Ishikawa (cell line): ENCODE measurements at regions not wholly inside any gene's neighbourhood (a gene's known extent, or its start where the extent isn't known, plus 50 kb on each side); places are given as distances from the start of the nearest gene placed in this dataset.

ENCODE experiments used
- CEBPB ChIP-seq: IDR thresholded peaks from 2 replicates; pipeline ENCODE4 v1.6.1; 2012
- CREB1 ChIP-seq: IDR thresholded peaks from 2 replicates; pipeline ENCODE4 v1.6.1; 2012; ENCODE audit warnings: low read depth
- EGR1 ChIP-seq: IDR thresholded peaks from 2 replicates; pipeline ENCODE4 v1.6.1; 2012
- EP300 ChIP-seq: IDR thresholded peaks from 2 replicates; pipeline ENCODE4 v1.6.1; 2012; ENCODE audit warnings: borderline replicate concordance
- FOXM1 ChIP-seq: IDR thresholded peaks from 2 replicates; pipeline ENCODE4 v1.6.1; 2012; ENCODE audit warnings: low read depth, borderline replicate concordance
- MAX ChIP-seq: IDR thresholded peaks from 2 replicates; pipeline ENCODE4 v1.6.1; 2012
- NFIC ChIP-seq: IDR thresholded peaks from 2 replicates; pipeline ENCODE4 v1.6.1; 2012
- RAD21 ChIP-seq: IDR thresholded peaks from 2 replicates; pipeline ENCODE4 v1.6.1; 2012; ENCODE audit warnings: low read depth
- REST ChIP-seq: IDR thresholded peaks from 2 replicates; pipeline ENCODE4 v1.6.1; 2012; ENCODE audit warnings: low read depth, mild to moderate bottlenecking
- TAF1 ChIP-seq: IDR thresholded peaks from 2 replicates; pipeline ENCODE4 v1.6.1; 2012; ENCODE audit warnings: low read depth, mild to moderate bottlenecking
- TCF12 ChIP-seq: IDR thresholded peaks from 2 replicates; pipeline ENCODE4 v1.6.1; 2012; ENCODE audit warnings: low read depth
- YY1 ChIP-seq: IDR thresholded peaks from 2 replicates; pipeline ENCODE4 v1.6.1; 2012; ENCODE audit warnings: low read depth

GRCh38 chr11:25432376-25432775 lies 899.6 kb upstream of the ANO3 start:
- TF ChIP-seq TAF1: no peak
- no peak for TF ChIP-seq CREB1
- no peak for TF ChIP-seq YY1
- TF ChIP-seq CEBPB: no peak
- no peak for TF ChIP-seq TCF12
- no peak for TF ChIP-seq NFIC
- TF ChIP-seq REST: no peak
- TF ChIP-seq EP300: no peak
- no peak for TF ChIP-seq EGR1
- TF ChIP-seq MAX: no peak
- no peak for TF ChIP-seq FOXM1
- TF ChIP-seq RAD21: no peak
